ENCODE measurements at regions not wholly inside any gene's neighbourhood (a gene's known extent, or its start where the extent isn't known, plus 50 kb on each side); places are given as distances from the start of the nearest gene placed in this dataset.

DNA sequence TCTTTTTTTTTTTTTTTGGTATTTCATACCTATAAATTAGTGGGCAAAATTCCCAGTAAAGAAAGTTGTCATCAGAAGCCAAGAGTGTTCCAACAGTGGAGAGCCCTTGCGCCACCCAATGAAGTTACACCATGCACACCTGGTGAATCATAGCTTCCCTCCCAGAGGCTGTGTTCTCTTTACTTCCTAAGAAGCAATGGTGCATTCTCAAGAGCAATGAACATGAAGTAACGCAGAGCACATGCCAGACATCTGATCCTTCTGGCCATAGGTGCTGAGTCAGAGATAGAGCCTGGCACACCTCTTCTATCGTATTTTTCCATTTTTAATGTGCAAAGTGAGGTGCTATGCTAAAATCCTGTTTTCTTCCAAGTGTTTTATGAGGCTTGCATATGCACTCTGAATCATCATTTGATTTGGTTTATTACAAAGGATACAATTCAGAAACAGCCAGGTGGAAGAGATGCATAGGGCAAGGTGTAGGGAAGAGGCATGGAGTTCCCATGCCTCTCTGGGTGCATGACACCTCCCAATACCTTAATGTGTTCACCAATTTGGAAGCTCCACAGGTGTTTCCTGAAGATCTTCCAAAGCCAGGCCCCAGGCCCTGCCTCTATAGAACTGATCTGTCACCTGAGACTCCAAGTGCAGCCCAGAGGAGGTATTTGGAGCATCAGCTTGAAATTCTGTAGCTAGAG, 408.0 kb downstream of the SIPA1L2 start:
- POLR2A ChIA-PET: no interaction called here
- no peaks in the 10 kb centered on the region for H3K9me1 ChIP-seq (replicated peaks; ENCODE audit: control insufficient read depth, extremely low read depth, insufficient read depth, low read length)
- TF ChIP-seq, protein P1, sequence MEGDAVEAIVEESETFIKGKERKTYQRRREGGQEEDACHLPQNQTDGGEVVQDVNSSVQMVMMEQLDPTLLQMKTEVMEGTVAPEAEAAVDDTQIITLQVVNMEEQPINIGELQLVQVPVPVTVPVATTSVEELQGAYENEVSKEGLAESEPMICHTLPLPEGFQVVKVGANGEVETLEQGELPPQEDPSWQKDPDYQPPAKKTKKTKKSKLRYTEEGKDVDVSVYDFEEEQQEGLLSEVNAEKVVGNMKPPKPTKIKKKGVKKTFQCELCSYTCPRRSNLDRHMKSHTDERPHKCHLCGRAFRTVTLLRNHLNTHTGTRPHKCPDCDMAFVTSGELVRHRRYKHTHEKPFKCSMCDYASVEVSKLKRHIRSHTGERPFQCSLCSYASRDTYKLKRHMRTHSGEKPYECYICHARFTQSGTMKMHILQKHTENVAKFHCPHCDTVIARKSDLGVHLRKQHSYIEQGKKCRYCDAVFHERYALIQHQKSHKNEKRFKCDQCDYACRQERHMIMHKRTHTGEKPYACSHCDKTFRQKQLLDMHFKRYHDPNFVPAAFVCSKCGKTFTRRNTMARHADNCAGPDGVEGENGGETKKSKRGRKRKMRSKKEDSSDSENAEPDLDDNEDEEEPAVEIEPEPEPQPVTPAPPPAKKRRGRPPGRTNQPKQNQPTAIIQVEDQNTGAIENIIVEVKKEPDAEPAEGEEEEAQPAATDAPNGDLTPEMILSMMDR (IDR thresholded peaks at IDR 0.05; ENCODE audit: extremely low read depth in 1 of 2, insufficient read depth in 1 of 2, low read depth in 1 of 2, low read length in 2 of 2): no peak
- TF ChIP-seq POLR2AphosphoS5 (IDR thresholded peaks at IDR 0.05; ENCODE audit: insufficient read depth, low read depth, low read length): no peak
- TF ChIP-seq JUN (IDR thresholded peaks at IDR 0.05; ENCODE audit: borderline replicate concordance, insufficient read depth, insufficient read length, low read depth): no peak
- TF ChIP-seq MAX (IDR thresholded peaks at IDR 0.05; ENCODE audit: insufficient read depth, insufficient read length): no peak
- TF ChIP-seq MYC (IDR thresholded peaks at IDR 0.05; ENCODE audit: low read depth, low read length): no peak
- TF ChIP-seq GATA2 (IDR thresholded peaks at IDR 0.05; ENCODE audit: insufficient read depth, insufficient read length, low read depth, low read length): no peak
- TF ChIP-seq FOS (IDR thresholded peaks at IDR 0.05; ENCODE audit: borderline replicate concordance, insufficient read depth, low read length): no peak
- TF ChIP-seq EZH2 (IDR thresholded peaks at IDR 0.05; ENCODE audit: borderline replicate concordance, low read depth, low read length, severe bottlenecking): no peak
- TF ChIP-seq POLR2A (IDR thresholded peaks at IDR 0.05; ENCODE audit: low read depth, low read length): no peak
- no peak overlapping the region for H3K9ac ChIP-seq (replicated peaks; ENCODE audit: extremely low read depth, insufficient read depth, low read length)
- dilution Hi-C loops (cut with MboI; ENCODE audit: extremely low pct_ligation_motif_present, low sequenced_read_pairs) (no loop called here), intact Hi-C loops (cut with micrococcal nuclease) (no loop called here)
- H3K4me3 ChIP-seq (replicated peaks in 1 of 3; ENCODE audit: insufficient read depth in 1 of 3, low read depth in 1 of 3, low read length in 3 of 3): no peak overlapping the region
- no peaks in the 10 kb centered on the region for H3K4me1 ChIP-seq (ENCODE audit: control insufficient read depth, extremely low read depth, insufficient read depth, low read length)
- BruUV-seq (replicated peaks): no TSS peak
- no peak overlapping the region for H3K27ac ChIP-seq (ENCODE audit: insufficient read depth, low read depth, low read length)
- H3K36me3 ChIP-seq (ENCODE audit: control insufficient read depth in 2 of 2, extremely low read depth in 1 of 2, insufficient read depth in 2 of 2, low read length in 2 of 2): no peaks in the 10 kb centered on the region
- H4K20me1 ChIP-seq (replicated peaks; ENCODE audit: control insufficient read depth, extremely low read depth, insufficient read depth, low read length): no peaks in the 10 kb centered on the region
- no peak for FAIRE-seq
- DNase-seq (ENCODE audit: low read depth, low spot score): no peak
- no peaks in the 10 kb centered on the region for H3K79me2 ChIP-seq (ENCODE audit: control insufficient read depth, insufficient read depth, low read length)
- H3K4me2 ChIP-seq (ENCODE audit: insufficient read depth, low read length): no peak overlapping the region
- H3K9me3 ChIP-seq (replicated peaks; ENCODE audit: control insufficient read depth, insufficient read depth, low read length): no peaks in the 10 kb centered on the region
- CTCF ChIA-PET: interaction anchor here (0.7 kb wide), 1 partner anchor 113 kb away, joined by 3 read pairs; no protein-coding TSS in a partner anchor
- H3K27me3 ChIP-seq (ENCODE audit: control insufficient read depth in 2 of 2, insufficient read depth in 2 of 2, low read length in 2 of 2): no peaks in the 10 kb centered on the region
- H2AFZ ChIP-seq (ENCODE audit: low read depth, low read length): no peak overlapping the region

Measured in endothelial cell of umbilical vein (primary cell).